BJ (cell line): ENCODE measurements at regions not wholly inside any gene's neighbourhood (a gene's known extent, or its start where the extent isn't known, plus 50 kb on each side); places are given as distances from the start of the nearest gene placed in this dataset.

Experiments
- CTCF ChIA-PET: fragments of 350-600 bp; formaldehyde crosslinking; extraction: SDS; loops from one replicate; lab custom pipeline; 2021; ENCODE audit warnings: antibody characterized with exemption, inconsistent platforms; lab: Yijun Ruan, JAX
- POLR2A ChIA-PET: fragments of 300-600 bp; sonication (Branson Sonifier 250); formaldehyde crosslinking; extraction: SDS; loops from one replicate; lab custom pipeline; 2021; ENCODE audit warnings: antibody characterized with exemption; lab: Charles Lee
- DNase-seq: peaks from one replicate; pipeline ENCODE4 v3.0.0-alpha.2; 2011; ENCODE audit warnings: low read depth
- H3K27me3 ChIP-seq: 2 replicates; pipeline ENCODE4 v1.6.0; 2011; ENCODE audit warnings: low read length; ENCODE audit not compliant: control insufficient read depth, insufficient read depth
- H3K36me3 ChIP-seq: 2 replicates; pipeline ENCODE4 v1.5.1; 2011; ENCODE audit warnings: low read length; ENCODE audit not compliant: control insufficient read depth, insufficient read depth
- H3K4me3 ChIP-seq: 2 replicates; pipeline ENCODE4 v1.5.1; 2011; ENCODE audit warnings: low read depth, mild to moderate bottlenecking, control low read depth, low read length
- TF ChIP-seq, protein P1 (sequence below): IDR thresholded peaks from 2 replicates; pipeline ENCODE4 v1.5.1; 2011; ENCODE audit warnings: low read depth, mild to moderate bottlenecking, control low read depth, inconsistent platforms, low read length, moderate library complexity; ENCODE audit not compliant: insufficient read depth

GRCh38 chr7:55644567-55644966 is 72.3 kb upstream of the VOPP1 start:
- ChIA-PET POLR2A (no interaction called here), CTCF (interaction anchor here (4.3 kb wide), 1 partner anchor 320 kb away, joined by 26 read pairs; the partner anchor contains the start of gene NIPSNAP2)
- Histone ChIP-seq H3K36me3 (no peaks in the 10 kb centered on the region), H3K27me3 (no peaks in the 10 kb centered on the region), H3K4me3 (no peak overlapping the region)
- DNase-seq: no peak
- TF ChIP-seq, protein P1, sequence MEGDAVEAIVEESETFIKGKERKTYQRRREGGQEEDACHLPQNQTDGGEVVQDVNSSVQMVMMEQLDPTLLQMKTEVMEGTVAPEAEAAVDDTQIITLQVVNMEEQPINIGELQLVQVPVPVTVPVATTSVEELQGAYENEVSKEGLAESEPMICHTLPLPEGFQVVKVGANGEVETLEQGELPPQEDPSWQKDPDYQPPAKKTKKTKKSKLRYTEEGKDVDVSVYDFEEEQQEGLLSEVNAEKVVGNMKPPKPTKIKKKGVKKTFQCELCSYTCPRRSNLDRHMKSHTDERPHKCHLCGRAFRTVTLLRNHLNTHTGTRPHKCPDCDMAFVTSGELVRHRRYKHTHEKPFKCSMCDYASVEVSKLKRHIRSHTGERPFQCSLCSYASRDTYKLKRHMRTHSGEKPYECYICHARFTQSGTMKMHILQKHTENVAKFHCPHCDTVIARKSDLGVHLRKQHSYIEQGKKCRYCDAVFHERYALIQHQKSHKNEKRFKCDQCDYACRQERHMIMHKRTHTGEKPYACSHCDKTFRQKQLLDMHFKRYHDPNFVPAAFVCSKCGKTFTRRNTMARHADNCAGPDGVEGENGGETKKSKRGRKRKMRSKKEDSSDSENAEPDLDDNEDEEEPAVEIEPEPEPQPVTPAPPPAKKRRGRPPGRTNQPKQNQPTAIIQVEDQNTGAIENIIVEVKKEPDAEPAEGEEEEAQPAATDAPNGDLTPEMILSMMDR: no peak

GRCh38 chr7:55642266-55642665 is 70.0 kb upstream of the VOPP1 start:
- no peak overlapping the region for H3K4me3 ChIP-seq
- H3K27me3 ChIP-seq: no peaks in the 10 kb centered on the region
- TF ChIP-seq, protein P1: no peak
- DNase-seq: no peak
- no peaks in the 10 kb centered on the region for H3K36me3 ChIP-seq
- ChIA-PET POLR2A (no interaction called here), CTCF (interaction anchor here (0.6 to 4.3 kb wide), 7 partner anchors 11 to 431 kb away, joined by 3 to 26 read pairs (median 8); partner anchors contain the start of gene NIPSNAP2)

GRCh38 chr7:55641811-55642210 is 69.5 kb upstream of the VOPP1 start:
- Histone ChIP-seq H3K4me3 (no peak overlapping the region), H3K36me3 (no peaks in the 10 kb centered on the region), H3K27me3 (no peaks in the 10 kb centered on the region)
- ChIA-PET POLR2A (interaction anchor here (0.6 kb wide), 1 partner anchor 342 kb away, joined by 8 read pairs; no protein-coding TSS in a partner anchor), CTCF (interaction anchor here (0.6 to 4.3 kb wide), 23 partner anchors 9 to 451 kb away, joined by 3 to 26 read pairs (median 5); partner anchors contain the start of genes NIPSNAP2, PHKG1 and SUMF2)
- TF ChIP-seq, protein P1: no peak
- no peak for DNase-seq

GRCh38 chr7:55641273-55641691 is 69.0 kb upstream of the VOPP1 start:
- DNase-seq: peak; percentile 50
- ChIA-PET POLR2A (interaction anchor here (0.6 kb wide), 1 partner anchor 342 kb away, joined by 8 read pairs; no protein-coding TSS in a partner anchor), CTCF (interaction anchor here (0.6 to 4.3 kb wide), 24 partner anchors 10 to 452 kb away, joined by 3 to 26 read pairs (median 4); partner anchors contain the start of genes NIPSNAP2, PHKG1 and SUMF2)
- H3K4me3 ChIP-seq: no peak overlapping the region
- TF ChIP-seq, protein P1: peak; percentile 68
- no peaks in the 10 kb centered on the region for H3K36me3 ChIP-seq
- H3K27me3 ChIP-seq: no peaks in the 10 kb centered on the region

DNA sequence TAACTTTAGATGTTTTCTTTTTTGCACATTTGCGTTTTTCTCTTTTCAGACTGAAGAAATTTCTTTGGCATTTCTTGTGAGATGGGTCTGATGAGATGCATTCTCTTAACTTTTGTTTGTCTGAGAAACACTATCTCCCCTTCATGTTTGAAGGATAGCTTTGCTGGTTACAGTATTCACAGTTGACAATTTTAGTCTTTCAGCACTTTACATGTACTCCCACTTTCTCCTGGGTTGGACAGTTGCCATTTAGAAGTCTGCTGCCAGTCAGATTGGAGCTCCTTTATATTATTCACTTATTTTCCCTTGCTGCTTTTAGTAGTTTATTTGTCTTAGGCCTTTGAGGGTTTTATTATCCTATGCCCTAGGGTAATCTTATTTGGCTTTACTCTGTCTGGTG is 67.3 kb upstream of the VOPP1 start:
- CTCF ChIA-PET: interaction anchor here (1.1 to 3.5 kb wide), 5 partner anchors 9 to 435 kb away, joined by 3 to 11 read pairs (median 5); no protein-coding TSS in a partner anchor
- DNase-seq: no peak
- POLR2A ChIA-PET: no interaction called here
- Histone ChIP-seq H3K27me3 (no peaks in the 10 kb centered on the region), H3K4me3 (no peak overlapping the region), H3K36me3 (no peaks in the 10 kb centered on the region)
- TF ChIP-seq, protein P1: no peak
